GM19328 (cell line): ENCODE measurements at regions not wholly inside any gene's neighbourhood (a gene's known extent, or its start where the extent isn't known, plus 50 kb on each side); places are given as distances from the start of the nearest gene placed in this dataset.
"Not testable (repeated sequence)": the region's sequence is repeated elsewhere in the genome, so short reads cannot be mapped to it uniquely, and the experiment has no call there.

Experiments
- ATAC-seq: cut with Tn5 transposase; IDR thresholded peaks from one replicate; pipeline ENCODE4 v1.9.1; 2021; ENCODE audit warnings: mild to moderate bottlenecking, moderate library complexity; ENCODE audit not compliant: unreplicated experiment

DNA sequence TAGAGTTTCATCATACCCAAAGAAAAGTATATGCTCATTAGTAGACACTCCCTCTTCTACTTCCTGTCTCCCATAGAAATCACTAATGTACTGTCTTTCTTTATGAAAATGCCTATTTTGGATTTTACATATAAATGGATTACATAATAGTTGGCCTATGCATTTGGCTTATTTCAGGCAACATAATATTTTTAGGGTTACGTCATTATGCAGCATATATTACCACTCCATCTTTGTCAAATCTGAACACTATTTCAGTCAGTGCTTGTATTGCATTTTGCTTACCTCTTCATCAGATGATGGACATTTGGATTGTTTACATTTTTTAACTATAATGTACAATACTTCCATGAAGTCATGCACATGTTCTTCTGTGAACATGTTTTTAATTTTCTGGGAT is 1406.1 kb downstream of the LRFN5 start:
- ATAC-seq, result no peak

DNA sequence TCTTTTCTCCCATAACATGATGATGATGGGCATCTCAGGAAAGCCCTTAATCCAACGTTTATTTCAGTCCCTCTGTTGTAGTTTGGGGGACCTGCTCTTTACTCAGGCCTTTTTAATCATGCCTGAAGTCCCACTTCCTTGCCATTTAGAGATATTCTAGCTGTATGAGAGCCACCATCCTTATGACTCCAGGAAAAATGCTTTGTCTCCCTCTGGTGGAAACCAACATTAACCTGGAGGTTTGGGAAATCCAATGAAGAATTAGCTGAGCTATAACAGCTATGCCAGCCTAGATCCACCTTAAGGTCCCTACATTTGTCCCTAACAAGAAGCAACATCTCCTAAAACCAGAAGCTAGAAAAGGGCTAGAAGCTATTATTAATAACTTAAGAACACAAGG is 1399.1 kb downstream of the LRFN5 start:
- no peak for ATAC-seq

- ATAC-seq, result no peak
Measured at GRCh38 chr14:43003845-43004244, 1397.2 kb downstream of the LRFN5 start.

- ATAC-seq, result no peak
Measured at GRCh38 chr14:43001731-43002130, 1395.1 kb downstream of the LRFN5 start.

- no peak for ATAC-seq
Measured at GRCh38 chr14:42994051-42994736, 1387.5 kb downstream of the LRFN5 start.

DNA sequence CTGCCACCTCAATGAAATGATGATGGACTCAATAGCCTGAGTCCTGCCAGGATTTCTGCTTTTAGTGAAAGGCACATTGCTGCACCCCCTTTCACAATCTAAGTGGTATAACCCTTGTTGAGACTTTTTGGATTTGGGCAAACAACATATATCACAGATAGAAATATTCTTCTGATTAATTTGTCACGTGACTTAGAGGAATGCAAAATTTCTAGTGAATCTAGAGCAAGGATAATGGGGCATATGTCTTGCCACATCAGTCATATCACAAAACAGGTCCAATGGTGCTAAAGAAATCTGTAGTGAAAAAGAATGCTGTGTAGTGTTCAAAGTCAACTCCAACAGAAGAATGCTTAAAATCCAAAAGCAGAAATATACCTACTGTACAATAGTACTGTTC is 1386.3 kb downstream of the LRFN5 start:
- ATAC-seq, result no peak

- no peak for ATAC-seq
Measured at GRCh38 chr14:42980419-42980818, 1373.7 kb downstream of the LRFN5 start.

DNA sequence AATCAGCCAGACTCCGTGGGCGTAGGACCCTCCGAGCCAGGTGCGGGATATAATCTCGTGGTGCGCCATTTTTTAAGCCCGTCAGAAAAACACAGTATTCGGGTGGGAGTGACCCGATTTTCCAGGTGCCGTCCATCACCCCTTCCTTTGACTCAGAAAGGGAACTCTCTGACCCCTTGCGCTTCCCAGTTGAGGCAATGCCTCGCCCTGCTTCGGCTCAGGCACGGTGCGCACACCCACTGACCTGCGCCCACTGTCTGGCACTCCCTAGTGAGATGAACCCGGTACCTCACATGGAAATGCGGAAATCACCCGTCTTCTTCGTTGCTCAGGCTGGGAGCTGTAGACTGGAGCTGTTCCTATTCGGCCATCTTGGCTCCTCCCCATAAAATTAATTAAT is 1366.5 kb downstream of the LRFN5 start:
- not testable (repeated sequence) for ATAC-seq

- no peak for ATAC-seq
Measured at GRCh38 chr14:42965512-42965911, 1358.8 kb downstream of the LRFN5 start.

DNA sequence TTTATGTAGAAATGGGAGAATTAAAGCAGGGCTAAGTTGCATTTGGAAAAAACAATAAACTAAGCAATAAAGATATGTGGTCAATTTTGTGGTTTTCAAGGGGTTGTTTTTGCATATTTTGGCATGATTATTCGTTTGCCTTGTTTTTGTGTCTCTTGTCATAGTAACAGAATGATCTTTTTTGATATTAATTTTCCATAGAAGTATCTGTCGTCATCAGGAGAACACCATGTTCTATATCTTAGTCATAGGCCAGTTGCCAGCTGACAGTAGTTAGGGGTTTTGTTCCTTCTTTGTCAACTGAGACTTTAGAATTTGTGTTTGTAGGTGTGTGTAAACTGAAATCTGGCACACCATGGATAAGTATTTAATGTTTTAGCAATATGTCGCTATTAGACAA is 1354.8 kb downstream of the LRFN5 start:
- ATAC-seq, result no peak

- no peak for ATAC-seq
Measured at GRCh38 chr14:42950363-42950762, 1343.7 kb downstream of the LRFN5 start.

- ATAC-seq, result no peak
Measured at GRCh38 chr14:42947991-42948390, 1341.3 kb downstream of the LRFN5 start.

DNA sequence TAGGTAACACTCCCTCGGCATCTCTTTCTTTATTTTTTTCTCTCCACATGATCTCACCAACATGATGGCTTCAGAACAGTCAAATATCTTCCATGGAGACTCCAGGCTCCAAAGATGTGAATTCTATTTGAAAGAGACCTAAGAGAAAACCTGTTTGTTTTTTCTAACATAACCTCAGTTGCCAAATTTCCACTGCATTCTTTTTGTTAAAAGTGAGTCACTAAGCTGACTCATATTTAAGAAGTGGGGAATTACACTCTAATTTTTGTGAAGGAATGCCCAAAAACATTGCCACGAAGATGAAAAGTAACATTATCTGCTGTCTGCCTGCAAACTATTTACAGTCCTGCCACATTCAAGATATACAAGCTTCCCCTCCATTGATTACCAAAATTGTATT is 1337.6 kb downstream of the LRFN5 start:
- no peak for ATAC-seq

GRCh38 chr14:42931308-42931707 is 1324.6 kb downstream of the LRFN5 start:
- ATAC-seq, result no peak

DNA sequence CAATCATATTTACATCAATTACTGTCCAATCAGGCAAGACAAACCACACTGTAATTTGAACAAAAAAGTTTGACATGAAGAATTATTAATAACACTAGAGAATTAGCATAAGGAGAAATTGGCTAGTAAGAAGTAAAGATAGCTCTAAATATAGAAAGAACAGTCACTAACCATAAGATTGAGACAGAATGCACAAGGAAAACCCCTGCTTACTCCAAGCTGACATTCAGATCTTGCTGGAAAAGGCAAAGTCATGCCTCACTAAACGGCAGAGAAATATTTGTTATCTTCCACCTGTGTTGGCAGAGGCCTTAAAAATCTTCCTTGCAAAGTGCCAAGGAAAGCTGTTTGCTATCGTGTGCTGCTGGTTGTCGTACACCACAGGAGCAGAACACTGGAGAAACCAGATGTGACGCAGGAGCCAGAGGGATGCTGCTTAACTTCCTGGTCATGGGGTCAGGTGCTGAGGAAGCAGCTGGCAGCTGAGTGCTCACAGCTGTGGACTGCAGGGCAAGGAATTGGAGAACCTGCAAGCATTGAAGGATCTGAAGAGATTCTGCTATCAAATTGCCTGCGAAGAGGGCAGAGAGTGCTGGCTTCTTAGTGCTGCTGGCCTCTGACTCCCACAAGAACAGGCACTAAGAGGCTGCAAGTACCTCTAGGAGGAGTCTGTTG is 1323.3 kb downstream of the LRFN5 start:
- no peak for ATAC-seq

DNA sequence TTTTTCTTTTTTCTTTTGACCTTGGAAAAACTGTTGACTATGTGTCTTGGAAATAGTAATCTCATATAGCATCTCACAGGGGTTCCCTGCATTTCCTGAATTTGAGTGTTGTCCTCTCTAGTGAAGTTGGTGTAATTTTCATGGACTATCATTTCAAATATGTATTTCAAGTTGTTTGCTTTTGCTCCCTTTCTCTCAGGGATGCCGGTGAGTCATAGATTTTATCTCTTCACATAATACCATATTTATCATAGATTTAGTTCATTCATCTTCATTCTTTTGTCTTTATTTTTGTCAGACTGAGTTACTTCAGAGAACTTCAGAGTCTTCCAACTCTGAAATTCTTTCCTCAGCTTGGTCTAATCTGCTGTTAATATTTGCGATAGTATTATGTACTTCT is 1320.6 kb downstream of the LRFN5 start:
- ATAC-seq, result no peak

DNA sequence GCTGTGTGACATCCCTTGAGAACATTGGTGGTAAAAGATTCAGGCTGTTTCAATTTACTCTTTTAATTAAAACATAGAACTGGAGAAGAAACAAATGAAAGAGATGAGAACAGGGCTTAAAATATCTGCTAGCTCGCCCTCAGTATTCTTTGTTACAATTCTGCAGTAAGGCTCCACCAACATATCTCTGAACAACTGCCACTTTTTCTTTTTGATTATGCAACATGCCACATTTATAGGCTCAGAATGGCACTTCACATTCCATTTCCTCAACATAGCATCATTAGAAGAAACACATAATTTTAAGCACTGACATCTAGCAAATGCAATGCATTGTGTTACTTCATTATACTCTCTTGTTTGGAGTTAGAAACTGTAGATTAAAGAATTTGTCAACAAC is 1315.2 kb downstream of the LRFN5 start:
- ATAC-seq, result no peak

GRCh38 chr14:42918615-42919014 is 1311.9 kb downstream of the LRFN5 start:
- no peak for ATAC-seq

GRCh38 chr14:42911642-42912041 is 1305.0 kb downstream of the LRFN5 start:
- ATAC-seq, result no peak

DNA sequence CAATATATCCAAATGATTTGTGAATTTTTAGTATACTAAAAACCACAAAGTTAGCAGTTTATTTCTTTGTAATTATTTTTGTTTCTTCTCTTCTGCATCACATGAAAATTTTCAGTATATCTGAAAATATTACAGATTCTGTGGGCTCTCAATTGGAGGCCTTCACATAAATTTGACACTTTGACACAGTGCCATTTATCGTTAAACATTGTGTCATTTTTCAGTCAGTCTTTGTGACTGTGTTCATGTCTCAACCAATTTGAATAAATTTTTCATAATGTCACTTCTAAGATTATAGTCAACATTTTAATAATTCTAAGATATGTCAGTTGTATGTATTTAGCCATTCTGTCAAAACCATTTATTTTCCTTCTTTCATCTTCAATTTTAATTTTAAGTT is 1303.0 kb downstream of the LRFN5 start:
- no peak for ATAC-seq

- ATAC-seq, result no peak
Measured at GRCh38 chr14:42893183-42893582, 1286.5 kb downstream of the LRFN5 start.

- ATAC-seq, result no peak
Measured at GRCh38 chr14:42884100-42884499, 1277.4 kb downstream of the LRFN5 start.

DNA sequence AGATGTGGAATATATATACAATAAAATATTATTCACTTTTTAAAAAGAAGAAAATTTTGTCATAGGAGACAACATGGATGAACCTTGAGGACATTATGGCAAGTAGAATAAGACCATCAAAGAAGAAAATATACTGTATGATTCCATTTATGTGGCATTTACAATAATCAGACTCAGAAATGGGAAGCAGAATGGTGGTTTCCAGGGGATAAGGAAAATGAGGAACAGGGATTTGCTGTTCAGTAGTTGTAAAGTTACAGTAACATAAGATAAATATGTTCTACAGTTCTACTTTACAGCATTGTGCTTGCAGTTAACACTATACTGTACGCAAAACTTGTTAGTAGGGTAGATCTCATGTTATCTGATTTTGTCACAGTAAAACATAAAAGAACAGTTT is 1271.0 kb downstream of the LRFN5 start:
- ATAC-seq, result no peak
